ENCODE measurements at regions not wholly inside any gene's neighbourhood (a gene's known extent, or its start where the extent isn't known, plus 50 kb on each side); places are given as distances from the start of the nearest gene placed in this dataset.
A peak's percentile ranks its signal among the peaks of the same experiment; 100 is the strongest.

- no peak for TF ChIP-seq FOSL2 (IDR thresholded peaks at IDR 0.05; ENCODE audit: borderline replicate concordance, low read depth)
- TF ChIP-seq SIN3A (IDR thresholded peaks at IDR 0.05; ENCODE audit: borderline replicate concordance, low read depth, low read length) = no peak
- TF ChIP-seq EZH2phosphoT487 (IDR thresholded peaks at IDR 0.05; ENCODE audit: borderline replicate concordance, low read depth) = no peak
- no peak for TF ChIP-seq RFX5 (IDR thresholded peaks at IDR 0.05; ENCODE audit: low read length)
- TF ChIP-seq NRF1 (IDR thresholded peaks at IDR 0.05; ENCODE audit: low read depth, low read length) = no peak
- TF ChIP-seq, protein P1, sequence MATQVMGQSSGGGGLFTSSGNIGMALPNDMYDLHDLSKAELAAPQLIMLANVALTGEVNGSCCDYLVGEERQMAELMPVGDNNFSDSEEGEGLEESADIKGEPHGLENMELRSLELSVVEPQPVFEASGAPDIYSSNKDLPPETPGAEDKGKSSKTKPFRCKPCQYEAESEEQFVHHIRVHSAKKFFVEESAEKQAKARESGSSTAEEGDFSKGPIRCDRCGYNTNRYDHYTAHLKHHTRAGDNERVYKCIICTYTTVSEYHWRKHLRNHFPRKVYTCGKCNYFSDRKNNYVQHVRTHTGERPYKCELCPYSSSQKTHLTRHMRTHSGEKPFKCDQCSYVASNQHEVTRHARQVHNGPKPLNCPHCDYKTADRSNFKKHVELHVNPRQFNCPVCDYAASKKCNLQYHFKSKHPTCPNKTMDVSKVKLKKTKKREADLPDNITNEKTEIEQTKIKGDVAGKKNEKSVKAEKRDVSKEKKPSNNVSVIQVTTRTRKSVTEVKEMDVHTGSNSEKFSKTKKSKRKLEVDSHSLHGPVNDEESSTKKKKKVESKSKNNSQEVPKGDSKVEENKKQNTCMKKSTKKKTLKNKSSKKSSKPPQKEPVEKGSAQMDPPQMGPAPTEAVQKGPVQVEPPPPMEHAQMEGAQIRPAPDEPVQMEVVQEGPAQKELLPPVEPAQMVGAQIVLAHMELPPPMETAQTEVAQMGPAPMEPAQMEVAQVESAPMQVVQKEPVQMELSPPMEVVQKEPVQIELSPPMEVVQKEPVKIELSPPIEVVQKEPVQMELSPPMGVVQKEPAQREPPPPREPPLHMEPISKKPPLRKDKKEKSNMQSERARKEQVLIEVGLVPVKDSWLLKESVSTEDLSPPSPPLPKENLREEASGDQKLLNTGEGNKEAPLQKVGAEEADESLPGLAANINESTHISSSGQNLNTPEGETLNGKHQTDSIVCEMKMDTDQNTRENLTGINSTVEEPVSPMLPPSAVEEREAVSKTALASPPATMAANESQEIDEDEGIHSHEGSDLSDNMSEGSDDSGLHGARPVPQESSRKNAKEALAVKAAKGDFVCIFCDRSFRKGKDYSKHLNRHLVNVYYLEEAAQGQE (IDR thresholded peaks at IDR 0.05; ENCODE audit: low read depth, low read length) = no peak
- TF ChIP-seq USF1 (IDR thresholded peaks at IDR 0.05; ENCODE audit: borderline replicate concordance, low read depth) = no peak
- no peak for TF ChIP-seq GATA2 (CRISPR knock-in tag; IDR thresholded peaks at IDR 0.05)
- TF ChIP-seq IRF3 (IDR thresholded peaks at IDR 0.05; ENCODE audit: low read depth, low read length) = no peak
- no peak for TF ChIP-seq TCF12 (IDR thresholded peaks at IDR 0.05)
- TF ChIP-seq, protein P2, sequence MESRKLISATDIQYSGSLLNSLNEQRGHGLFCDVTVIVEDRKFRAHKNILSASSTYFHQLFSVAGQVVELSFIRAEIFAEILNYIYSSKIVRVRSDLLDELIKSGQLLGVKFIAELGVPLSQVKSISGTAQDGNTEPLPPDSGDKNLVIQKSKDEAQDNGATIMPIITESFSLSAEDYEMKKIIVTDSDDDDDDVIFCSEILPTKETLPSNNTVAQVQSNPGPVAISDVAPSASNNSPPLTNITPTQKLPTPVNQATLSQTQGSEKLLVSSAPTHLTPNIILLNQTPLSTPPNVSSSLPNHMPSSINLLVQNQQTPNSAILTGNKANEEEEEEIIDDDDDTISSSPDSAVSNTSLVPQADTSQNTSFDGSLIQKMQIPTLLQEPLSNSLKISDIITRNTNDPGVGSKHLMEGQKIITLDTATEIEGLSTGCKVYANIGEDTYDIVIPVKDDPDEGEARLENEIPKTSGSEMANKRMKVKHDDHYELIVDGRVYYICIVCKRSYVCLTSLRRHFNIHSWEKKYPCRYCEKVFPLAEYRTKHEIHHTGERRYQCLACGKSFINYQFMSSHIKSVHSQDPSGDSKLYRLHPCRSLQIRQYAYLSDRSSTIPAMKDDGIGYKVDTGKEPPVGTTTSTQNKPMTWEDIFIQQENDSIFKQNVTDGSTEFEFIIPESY (IDR thresholded peaks at IDR 0.05; ENCODE audit: borderline replicate concordance, low read depth) = no peak
- TF ChIP-seq USF2 (IDR thresholded peaks at IDR 0.05; ENCODE audit: borderline replicate concordance, low read depth, low read length) = no peak
- no peak for TF ChIP-seq MAX (IDR thresholded peaks at IDR 0.05; ENCODE audit: low read depth)
- no peaks in the 10 kb centered on the region for H3K36me3 ChIP-seq (replicated peaks in 1 of 2; ENCODE audit: control insufficient read depth in 1 of 2, insufficient read depth in 2 of 2, low read length in 1 of 2)
- ChIA-PET CTCF (no interaction called here), POLR2A (no interaction called here)
- H3K79me2 ChIP-seq (ENCODE audit: insufficient read depth) = no peaks in the 10 kb centered on the region
- DNase-seq = no peak
- H3K4me3 ChIP-seq (ENCODE audit: low read depth in 2 of 2, low read length in 1 of 2) = no peak overlapping the region
- H2AFZ ChIP-seq (ENCODE audit: low read depth) = peak overlapping the region; percentile 59; the same call in 1 of the 2 replicates
- H3K4me2 ChIP-seq = no peak overlapping the region
- H3K9ac ChIP-seq = no peak overlapping the region; the same call in 1 of the 2 replicates
- peak overlapping the region in 1 of 2 experiments; percentile 43; a peak in 2 of 4 replicates for H3K27ac ChIP-seq (ENCODE audit: low read depth in 2 of 2, low read length in 1 of 2)
- no peaks in the 10 kb centered on the region for H3K9me3 ChIP-seq
- H3K4me1 ChIP-seq (ENCODE audit: control insufficient read depth in 1 of 2, insufficient read depth in 2 of 2, low read depth in 1 of 2, low read length in 1 of 2) = peaks cover 0 to 21% of the 10 kb centered on the region in 2 experiments; a peak in 1 of 4 replicates
- H3K9me2 ChIP-seq = no peaks in the 10 kb centered on the region
- H3K27me3 ChIP-seq (ENCODE audit: insufficient read depth) = no peaks in the 10 kb centered on the region
- H4K20me1 ChIP-seq (ENCODE audit: insufficient read depth) = no peaks in the 10 kb centered on the region
- no peaks in the 10 kb centered on the region for H3F3A ChIP-seq (replicated peaks; ENCODE audit: insufficient read depth)
- 9% methylated on average over 1 of the region's 1 CpG for WGBS (ENCODE audit: low lambda C conversion rate)
Observed at GRCh38 chr3:162170581-162170980, 674.0 kb downstream of the OTOL1 start.
